CD14-positive monocyte (primary cell): ENCODE measurements at regions not wholly inside any gene's neighbourhood (a gene's known extent, or its start where the extent isn't known, plus 50 kb on each side); places are given as distances from the start of the nearest gene placed in this dataset.

ENCODE experiments used
- DNase-seq, 3 donors: peaks; one replicate each; pipeline ENCODE4 v3.0.0-alpha.2; 2011 to 2022
- H2AFZ ChIP-seq: 2 replicates; pipeline ENCODE4 v1.6.0; 2012; ENCODE audit warnings: mild to moderate bottlenecking, low read depth, low read length, inconsistent platforms; ENCODE audit not compliant: insufficient read depth, poor library complexity, severe bottlenecking
- H3K27ac ChIP-seq, 2 donors: 1 replicate in 1 of 2; 2 replicates in 1 of 2; pipeline ENCODE4 v1.5.1; 2012 to 2013; ENCODE audit warnings: low read length in 2 of 2, control low read depth in 1 of 2, inconsistent platforms in 1 of 2, low read depth in 1 of 2, mild to moderate bottlenecking in 1 of 2
- H3K27me3 ChIP-seq, 2 donors: one replicate each; pipeline versions ENCODE4 v1.6.0 to v1.6.1; 2011 to 2013; ENCODE audit warnings: low read length in 2 of 2; ENCODE audit not compliant: control insufficient read depth in 2 of 2, insufficient read depth in 2 of 2
- H3K36me3 ChIP-seq, 2 donors: replicated peaks in 1 of 2; 1 replicate in 1 of 2; 2 replicates in 1 of 2; pipeline versions ENCODE4 v1.5.1 to v1.6.1; 2012 to 2013; ENCODE audit warnings: low read length in 2 of 2, control low read depth in 1 of 2, inconsistent platforms in 1 of 2, mild to moderate bottlenecking in 1 of 2; ENCODE audit not compliant: insufficient read depth in 2 of 2, control insufficient read depth in 1 of 2
- H3K4me1 ChIP-seq, 2 donors: 1 replicate in 1 of 2; 2 replicates in 1 of 2; pipeline versions ENCODE4 v1.5.1 to v1.6.1; 2012 to 2013; ENCODE audit warnings: low read length in 2 of 2, control low read depth in 1 of 2, inconsistent platforms in 1 of 2, mild to moderate bottlenecking in 1 of 2, moderate library complexity in 1 of 2; ENCODE audit not compliant: insufficient read depth in 2 of 2, control insufficient read depth in 1 of 2
- H3K4me2 ChIP-seq: replicated peaks from 2 replicates; pipeline ENCODE3; 2012; ENCODE audit warnings: low read length, moderate library complexity, mild to moderate bottlenecking; ENCODE audit not compliant: poor library complexity, severe bottlenecking; ENCODE audit errors: extremely low read depth
- H3K4me3 ChIP-seq, 3 experiments: fragments of 200-600 bp in 1 of 3; sonication (generic) in 1 of 3; replicated peaks in 1 of 3; 1 replicate in 2 of 3; 2 replicates in 1 of 3; pipeline ENCODE4 v1.5.1; 2011 to 2013; ENCODE audit warnings: low read length in 3 of 3, mild to moderate bottlenecking in 3 of 3, control low read depth in 2 of 3, low read depth in 2 of 3, inconsistent platforms in 1 of 3, moderate library complexity in 1 of 3
- H3K79me2 ChIP-seq: 2 replicates; pipeline ENCODE4 v1.6.0; 2012; ENCODE audit warnings: mild to moderate bottlenecking, control low read depth, inconsistent platforms, low read length, moderate library complexity; ENCODE audit not compliant: insufficient read depth
- H3K9ac ChIP-seq: 2 replicates; pipeline ENCODE4 v1.6.0; 2017; ENCODE audit warnings: low read length, mild to moderate bottlenecking; ENCODE audit not compliant: insufficient read depth, poor library complexity, severe bottlenecking
- H3K9me3 ChIP-seq, 2 donors: replicated peaks in 1 of 2; 1 replicate in 1 of 2; 2 replicates in 1 of 2; pipeline versions ENCODE4 v1.5.1 to v1.6.1; 2012 to 2013; ENCODE audit warnings: low read length in 2 of 2, control low read depth in 1 of 2; ENCODE audit not compliant: control insufficient read depth in 1 of 2, insufficient read depth in 1 of 2
- H4K20me1 ChIP-seq: 2 replicates; pipeline ENCODE4 v1.6.0; 2012; ENCODE audit warnings: mild to moderate bottlenecking, low read length, control low read depth, moderate library complexity; ENCODE audit not compliant: insufficient read depth
- H3K27ac Mint-ChIP-seq, 7 donors: one replicate each; pipeline ENCODE4 v1.8.0; 2020; ENCODE audit warnings: mild to moderate bottlenecking in 7 of 7, mixed read lengths in 7 of 7, moderate library complexity in 6 of 7, inconsistent platforms in 2 of 7
- H3K27me3 Mint-ChIP-seq, 3 donors: one replicate each; pipeline ENCODE4 v1.8.0; 2021 to 2022; ENCODE audit warnings: low read depth in 3 of 3, mild to moderate bottlenecking in 3 of 3, mixed read lengths in 3 of 3, moderate library complexity in 3 of 3, inconsistent platforms in 1 of 3
- H3K36me3 Mint-ChIP-seq, 2 donors: one replicate each; pipeline ENCODE4 v1.8.0; 2020; ENCODE audit warnings: mixed read lengths in 2 of 2, inconsistent platforms in 1 of 2, mild to moderate bottlenecking in 1 of 2
- H3K4me1 Mint-ChIP-seq: one replicate; pipeline ENCODE4 v1.8.0; 2020; ENCODE audit warnings: mild to moderate bottlenecking, mixed read lengths
- H3K4me3 Mint-ChIP-seq, 2 donors: one replicate each; pipeline ENCODE4 v1.8.0; 2020; ENCODE audit warnings: mild to moderate bottlenecking in 2 of 2, mixed read lengths in 2 of 2, moderate library complexity in 1 of 2
- H3K9me3 Mint-ChIP-seq, 7 donors: one replicate each; pipeline ENCODE4 v1.8.0; 2020 to 2022; ENCODE audit warnings: mixed read lengths in 7 of 7, mild to moderate bottlenecking in 6 of 7, moderate library complexity in 6 of 7, inconsistent platforms in 2 of 7
- WGBS: methylation state at CpG from one replicate; pipeline ENCODE4 v1.1.5; 2013; ENCODE audit warnings: missing lambda C conversion rate; ENCODE audit not compliant: insufficient coverage; 5-methylcytosine and 5-hydroxymethylcytosine counted together
- intact Hi-C, 2 donors: fragments of 100-400 bp; cut with micrococcal nuclease; formaldehyde crosslinking; loops; one replicate each; pipeline versions ENCODE4 v1.15.0 to v1.15.1; 2023
- TF ChIP-seq, protein P1 (sequence below): fragments of 200-600 bp; IDR thresholded peaks from one replicate; pipeline ENCODE4 v1.8.0; 2022; ENCODE audit warnings: antibody characterized with exemption, mild to moderate bottlenecking

DNA sequence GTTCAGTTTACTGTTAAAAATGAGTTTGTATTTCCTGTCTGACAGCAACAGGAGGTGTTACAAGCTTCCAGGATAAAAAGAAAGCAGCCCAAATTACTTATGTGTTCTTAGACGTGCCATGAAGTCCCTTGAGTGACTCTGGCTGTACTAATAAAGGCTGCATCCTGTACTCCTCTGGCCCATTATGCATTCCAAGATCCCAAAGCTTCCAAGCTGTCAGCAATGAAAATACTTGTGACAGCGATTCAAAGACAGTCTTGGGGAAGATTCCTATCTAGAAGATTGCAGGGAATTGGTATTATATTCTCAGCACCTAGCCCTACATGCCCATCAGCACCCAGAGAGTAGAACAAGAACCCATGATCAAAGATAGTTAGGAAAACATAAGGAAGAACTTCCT is 281.6 kb upstream of the TRPC7 start:
- Histone ChIP-seq H3K79me2 (no peaks in the 10 kb centered on the region), H3K9me3 (peaks cover 0 to 3% of the 10 kb centered on the region in 2 donors), H3K27me3 (no peaks in the 10 kb centered on the region), H3K4me3 (no peak overlapping the region), H4K20me1 (no peaks in the 10 kb centered on the region), H2AFZ (no peak overlapping the region), H3K27ac (no peak overlapping the region), H3K4me1 (no peaks in the 10 kb centered on the region), H3K36me3 (no peaks in the 10 kb centered on the region), H3K4me2 (no peak overlapping the region), H3K9ac (no peak overlapping the region)
- intact Hi-C loops, result no loop called here
- no peak for DNase-seq
- Mint-ChIP-seq H3K27ac (no peak overlapping the region), H3K4me1 (no peaks in the 10 kb centered on the region), H3K27me3 (peaks cover 0 to under 1% (median 0%) of the 10 kb centered on the region in 3 donors), H3K9me3 (peaks cover 0 to 8% (median 4%) of the 10 kb centered on the region in 7 donors), H3K36me3 (no peaks in the 10 kb centered on the region), H3K4me3 (no peak overlapping the region)
- TF ChIP-seq, protein P1, sequence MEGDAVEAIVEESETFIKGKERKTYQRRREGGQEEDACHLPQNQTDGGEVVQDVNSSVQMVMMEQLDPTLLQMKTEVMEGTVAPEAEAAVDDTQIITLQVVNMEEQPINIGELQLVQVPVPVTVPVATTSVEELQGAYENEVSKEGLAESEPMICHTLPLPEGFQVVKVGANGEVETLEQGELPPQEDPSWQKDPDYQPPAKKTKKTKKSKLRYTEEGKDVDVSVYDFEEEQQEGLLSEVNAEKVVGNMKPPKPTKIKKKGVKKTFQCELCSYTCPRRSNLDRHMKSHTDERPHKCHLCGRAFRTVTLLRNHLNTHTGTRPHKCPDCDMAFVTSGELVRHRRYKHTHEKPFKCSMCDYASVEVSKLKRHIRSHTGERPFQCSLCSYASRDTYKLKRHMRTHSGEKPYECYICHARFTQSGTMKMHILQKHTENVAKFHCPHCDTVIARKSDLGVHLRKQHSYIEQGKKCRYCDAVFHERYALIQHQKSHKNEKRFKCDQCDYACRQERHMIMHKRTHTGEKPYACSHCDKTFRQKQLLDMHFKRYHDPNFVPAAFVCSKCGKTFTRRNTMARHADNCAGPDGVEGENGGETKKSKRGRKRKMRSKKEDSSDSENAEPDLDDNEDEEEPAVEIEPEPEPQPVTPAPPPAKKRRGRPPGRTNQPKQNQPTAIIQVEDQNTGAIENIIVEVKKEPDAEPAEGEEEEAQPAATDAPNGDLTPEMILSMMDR, result no peak
- 60% methylated on average over 1 of the region's 2 CpGs for WGBS

DNA sequence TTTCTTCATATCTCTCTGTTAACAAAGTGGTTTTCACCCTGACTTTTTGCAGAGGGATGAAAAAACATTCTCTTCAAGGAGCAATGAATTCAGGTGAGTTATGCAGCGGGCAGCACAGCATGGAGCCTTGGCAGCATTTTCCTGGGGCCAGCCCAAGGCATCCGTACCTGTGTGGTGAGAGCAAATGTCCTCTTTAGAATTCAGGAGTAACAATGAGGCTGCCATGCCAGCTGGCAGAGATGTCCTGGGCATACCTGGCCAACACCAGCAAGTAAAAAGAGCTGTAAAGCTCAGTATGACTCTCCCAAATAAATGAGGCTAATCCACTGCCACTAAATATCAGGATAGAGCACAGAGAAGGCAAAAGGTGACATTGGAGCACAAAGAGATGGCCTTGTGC is 277.6 kb upstream of the TRPC7 start:
- H3K27me3 Mint-ChIP-seq, result no peaks in the 10 kb centered on the region
- H3K79me2 ChIP-seq, result no peaks in the 10 kb centered on the region
- H3K36me3 Mint-ChIP-seq, result no peaks in the 10 kb centered on the region
- H3K4me3 Mint-ChIP-seq, result no peak overlapping the region
- H4K20me1 ChIP-seq, result no peaks in the 10 kb centered on the region
- H3K36me3 ChIP-seq, result no peaks in the 10 kb centered on the region
- 83% methylated on average over 1 of the region's 2 CpGs for WGBS
- no peaks in the 10 kb centered on the region for H3K27me3 ChIP-seq
- H3K9me3 Mint-ChIP-seq, result peaks cover 0 to 3% (median 0%) of the 10 kb centered on the region in 7 donors
- no peak overlapping the region for H3K4me2 ChIP-seq
- no peak overlapping the region for H3K27ac Mint-ChIP-seq
- no peaks in the 10 kb centered on the region for H3K4me1 ChIP-seq
- H3K4me3 ChIP-seq, result no peak overlapping the region
- no peak for DNase-seq
- no peaks in the 10 kb centered on the region for H3K4me1 Mint-ChIP-seq
- H3K9ac ChIP-seq, result no peak overlapping the region
- intact Hi-C loops, result no loop called here
- peaks cover 0 to 3% of the 10 kb centered on the region in 2 donors for H3K9me3 ChIP-seq
- H2AFZ ChIP-seq, result no peak overlapping the region
- H3K27ac ChIP-seq, result no peak overlapping the region
- TF ChIP-seq, protein P1, result no peak
